HepG2 (cell line): ENCODE measurements at regions not wholly inside any gene's neighbourhood (a gene's known extent, or its start where the extent isn't known, plus 50 kb on each side); places are given as distances from the start of the nearest gene placed in this dataset.

Source experiments
- ATAC-seq: fragments of 200-7000 bp; cut with Tn5 transposase; 3 replicates; pipeline ENCODE4 v1.9.1; 2020; ENCODE audit warnings: mild to moderate bottlenecking, moderate library complexity
- BruUV-seq: library from RNA; stranded (reverse); fragments of 400-500 nt; replicated peaks from 2 replicates; lab custom pipeline; 2021; lab: Mats Ljungman, UMichigan
- CTCF ChIA-PET: fragments of 300-600 bp; formaldehyde crosslinking; extraction: SDS; loops from one replicate; lab custom pipeline; 2021; ENCODE audit warnings: low total read pairs, inconsistent platforms, low intra/inter-chr PET ratio; lab: Yijun Ruan, JAX
- POLR2A ChIA-PET: fragments of 350-600 bp; sonication (Branson Sonifier 250); formaldehyde crosslinking; loops from one replicate; lab custom pipeline; 2020; ENCODE audit warnings: antibody characterized with exemption, inconsistent platforms; lab: Yijun Ruan, JAX
- DNase-seq: peaks from one replicate; pipeline ENCODE4 v3.0.0-alpha.2; 2015; ENCODE audit warnings: low spot score
- FAIRE-seq: peaks from 3 replicates; lab custom pipeline; 2011; peaks lifted over from hg19 to GRCh38; lab: Jason Lieb, UNC
- H2AFZ ChIP-seq: one replicate; pipeline ENCODE4 v1.6.1; 2011; ENCODE audit warnings: low read length, inconsistent platforms
- H3K27ac ChIP-seq: fragments of 300-600 bp; 3 replicates; pipeline ENCODE4 v1.8.0; 2011; ENCODE audit warnings: mixed run types, mild to moderate bottlenecking, mixed read lengths, low read length, inconsistent platforms; ENCODE audit not compliant: insufficient read depth; ENCODE audit errors: extremely low read length
- H3K27me3 ChIP-seq, 2 experiments: fragments of 200-600 bp in 1 of 2; 2 replicates in 1 of 2; 3 replicates in 1 of 2; pipeline versions ENCODE4 v1.6.0 to v1.8.0; 2011; ENCODE audit warnings: low read length in 2 of 2, mild to moderate bottlenecking in 2 of 2, moderate library complexity in 2 of 2, inconsistent platforms in 1 of 2; ENCODE audit not compliant: insufficient read depth in 2 of 2, control insufficient read depth in 1 of 2
- H3K36me3 ChIP-seq, 2 experiments: fragments of 200-600 bp in 1 of 2; replicated peaks in 1 of 2; 2 replicates in 1 of 2; 3 replicates in 1 of 2; pipeline versions ENCODE4 v1.5.1 to v1.8.0; 2011; ENCODE audit warnings: low read length in 2 of 2, inconsistent platforms in 1 of 2; ENCODE audit not compliant: insufficient read depth in 2 of 2, control insufficient read depth in 1 of 2
- H3K4me1 ChIP-seq: 2 replicates; pipeline ENCODE4 v1.5.1; 2012; ENCODE audit warnings: low read length, inconsistent platforms; ENCODE audit not compliant: insufficient read depth
- H3K4me2 ChIP-seq: 2 replicates; pipeline ENCODE4 v1.6.0; 2011; ENCODE audit warnings: low read depth, low read length, inconsistent platforms
- H3K4me3 ChIP-seq, 3 experiments: fragments of 200-600 bp in 1 of 3; sonication (generic), shearing (Covaris generic) in 1 of 3; replicated peaks in 1 of 3; 2 replicates each; pipeline ENCODE4 v1.5.1; 2011 to 2016; ENCODE audit warnings: low read length in 3 of 3, inconsistent platforms in 2 of 3, low read depth in 2 of 3, mild to moderate bottlenecking in 2 of 3, control low read depth in 1 of 3, mixed read lengths in 1 of 3; ENCODE audit not compliant: insufficient read depth in 1 of 3
- H3K79me2 ChIP-seq: one replicate; pipeline ENCODE4 v1.6.1; 2011; ENCODE audit warnings: low read length, inconsistent platforms; ENCODE audit not compliant: insufficient read depth
- H3K9ac ChIP-seq: 2 replicates; pipeline ENCODE4 v1.6.0; 2011; ENCODE audit warnings: mild to moderate bottlenecking, low read depth, low read length, inconsistent platforms; ENCODE audit not compliant: insufficient read depth
- H3K9me3 ChIP-seq: 2 replicates; pipeline ENCODE4 v1.5.1; 2012; ENCODE audit warnings: mild to moderate bottlenecking, low read length
- H4K20me1 ChIP-seq: 2 replicates; pipeline ENCODE4 v1.6.0; 2011; ENCODE audit warnings: inconsistent platforms, mild to moderate bottlenecking, low read length, moderate library complexity; ENCODE audit not compliant: insufficient read depth
- KLF16 ChIP-seq, 2 experiments: sonication (generic) in 1 of 2; formaldehyde crosslinking in 1 of 2; IDR thresholded peaks; 2 replicates each; pipeline versions ENCODE4 v1.6.1 to v1.8.0; 2016 to 2023; ENCODE audit warnings: missing genetic modification reagents in 2 of 2, missing compliant biosample characterization in 1 of 2
- PHB2 ChIP-seq: fragments of 450-650 bp; IDR thresholded peaks from 2 replicates; pipeline ENCODE4 v1.6.1; 2018; ENCODE audit not compliant: partially characterized antibody
- POLR2A ChIP-seq, 2 experiments: IDR thresholded peaks; 2 replicates each; pipeline ENCODE4 v1.6.1; 2011; ENCODE audit warnings: low read depth in 2 of 2, low read length in 2 of 2, mild to moderate bottlenecking in 1 of 2, moderate library complexity in 1 of 2; ENCODE audit not compliant: insufficient read depth in 1 of 2
- RORA ChIP-seq: sonication (generic); formaldehyde crosslinking; IDR thresholded peaks from 2 replicates; pipeline ENCODE4 v1.5.0; 2020; ENCODE audit warnings: mild to moderate bottlenecking, missing genetic modification reagents, moderate library complexity
- SRF ChIP-seq: IDR thresholded peaks from 2 replicates; pipeline ENCODE4 v1.6.1; 2011; ENCODE audit warnings: mild to moderate bottlenecking, low read depth, low read length, moderate library complexity
- SRSF9 ChIP-seq: fragments of 200-400 bp; formaldehyde crosslinking; IDR thresholded peaks from 2 replicates; pipeline ENCODE4 v1.6.1; 2018; ENCODE audit warnings: borderline replicate concordance, mild to moderate bottlenecking, low read depth, low read length; ENCODE audit not compliant: insufficient read depth, poor library complexity, severe bottlenecking
- ZNF260 ChIP-seq: sonication (generic); formaldehyde crosslinking; IDR thresholded peaks from 2 replicates; pipeline ENCODE4 v1.4.0; 2020; ENCODE audit warnings: missing genetic modification reagents, low read depth, mild to moderate bottlenecking, borderline replicate concordance
- ZNF30 ChIP-seq: sonication (generic); formaldehyde crosslinking; IDR thresholded peaks from 2 replicates; pipeline ENCODE4 v1.5.0; 2020; ENCODE audit warnings: mild to moderate bottlenecking, missing genetic modification reagents
- ZNF383 ChIP-seq: sonication (generic); formaldehyde crosslinking; IDR thresholded peaks from 2 replicates; pipeline ENCODE4 v1.4.0; 2020; ENCODE audit warnings: missing genetic modification reagents, mild to moderate bottlenecking, borderline replicate concordance
- ZNF503 ChIP-seq: sonication (generic); formaldehyde crosslinking; IDR thresholded peaks from 2 replicates; pipeline ENCODE4 v1.4.0; 2020; ENCODE audit warnings: missing genetic modification reagents
- WGBS: methylation state at CpG from one replicate; pipeline ENCODE4 v1.1.6; 2017; ENCODE audit warnings: low lambda C conversion rate; 5-methylcytosine and 5-hydroxymethylcytosine counted together
- in situ Hi-C: cut with HindIII; loops from 2 replicates; pipeline ENCODE4 v1.10.0; 2017; ENCODE audit warnings: low pct_unique_long_range_greater_than_20kb; ENCODE audit not compliant: extremely low pct_ligation_motif_present
- intact Hi-C: fragments of 100-400 bp; cut with micrococcal nuclease; formaldehyde crosslinking; loops from one replicate; pipeline ENCODE4 v1.10.0; 2022; ENCODE audit not compliant: unreplicated experiment

GRCh38 chr12:25372969-25373817 is 122.5 kb upstream of the KRAS start:
- WGBS, result 37% methylated on average over 4 of the region's 4 CpGs
- in situ Hi-C loops (no loop called here), intact Hi-C loops (loop anchor here (10.0 kb wide), 1 partner anchor 638 kb away; no protein-coding TSS in a partner anchor)
- Histone ChIP-seq H3K9ac (no peak overlapping the region), H3K4me3 (no peak overlapping the region), H3K9me3 (no peaks in the 10 kb centered on the region), H3K27ac (no peak overlapping the region), H3K27me3 (no peaks in the 10 kb centered on the region; a peak in 1 of 5 replicates), H3K4me2 (no peak overlapping the region), H3K79me2 (no peaks in the 10 kb centered on the region), H4K20me1 (no peaks in the 10 kb centered on the region), H3K4me1 (no peaks in the 10 kb centered on the region), H2AFZ (no peak overlapping the region), H3K36me3 (no peaks in the 10 kb centered on the region)
- no peak for ATAC-seq
- no peak for DNase-seq
- no TSS peak for BruUV-seq
- TF ChIP-seq ZNF383 (CRISPR knock-in tag) (no peak), SRF (no peak), POLR2A (IDR thresholded peaks at IDR 0.05; ENCODE audit: insufficient read depth in 1 of 2, low read depth in 2 of 2, low read length in 2 of 2) (no peak), SRSF9 (no peak), RORA (CRISPR knock-in tag) (no peak), KLF16 (CRISPR knock-in tag; IDR thresholded peaks at IDR 0.05) (no peak), ZNF30 (CRISPR knock-in tag) (no peak), ZNF503 (CRISPR knock-in tag) (no peak), ZNF260 (CRISPR knock-in tag) (no peak), PHB2 (no peak)
- POLR2A ChIA-PET, result no interaction called here
- CTCF ChIA-PET, result no interaction called here
- FAIRE-seq, result no peak
